ENCODE measurements at regions not wholly inside any gene's neighbourhood (a gene's known extent, or its start where the extent isn't known, plus 50 kb on each side); places are given as distances from the start of the nearest gene placed in this dataset.

GRCh38 chr2:744088-744487, 66.9 kb upstream of the TMEM18 start:
- H2BK120ac ChIP-seq (replicated peaks; ENCODE audit: low read depth, low read length) = no peak overlapping the region
- CTCF ChIA-PET (ENCODE audit: partially characterized antibody) = no interaction called here
- DNase-seq (ENCODE audit: low read depth in 1 of 2, low spot score in 2 of 2) (no peak), FAIRE-seq (no peak)
- no peak overlapping the region for H4K8ac ChIP-seq (ENCODE audit: extremely low read depth, insufficient read depth, low read length)
- no peak overlapping the region for H2BK12ac ChIP-seq (ENCODE audit: low read depth, low read length)
- H2BK15ac ChIP-seq (ENCODE audit: low read length) = no peak overlapping the region
- no peak overlapping the region for H3K27ac ChIP-seq (ENCODE audit: low read depth, low read length)
- H4K5ac ChIP-seq (ENCODE audit: insufficient read length, low read depth, low read length) = no peak overlapping the region
- no peak overlapping the region for H3K4me2 ChIP-seq (ENCODE audit: insufficient read depth in 1 of 2, low read depth in 2 of 2, low read length in 2 of 2)
- no peaks in the 10 kb centered on the region for H3K9me3 ChIP-seq (ENCODE audit: insufficient read depth in 2 of 2, low read depth in 1 of 2, low read length in 1 of 2)
- H2BK5ac ChIP-seq (ENCODE audit: low read depth, low read length) = no peak overlapping the region
- no peak overlapping the region for H3K56ac ChIP-seq (replicated peaks; ENCODE audit: insufficient read length, low read depth, low read length)
- H2BK20ac ChIP-seq (ENCODE audit: low read length) = no peak overlapping the region
- H3K4me3 ChIP-seq (ENCODE audit: extremely low read depth in 1 of 4, insufficient read depth in 2 of 4, low read depth in 3 of 4, low read length in 4 of 4) = no peak overlapping the region
- H3K14ac ChIP-seq (ENCODE audit: insufficient read length) = no peak overlapping the region
- H2AFZ ChIP-seq (ENCODE audit: low read length) = no peak overlapping the region
- peaks cover 0 to 5% (median 3%) of the 10 kb centered on the region in 4 experiments; a peak in 2 of 8 replicates for H3K36me3 ChIP-seq (ENCODE audit: control insufficient read depth in 2 of 4, insufficient read depth in 4 of 4, low read length in 3 of 4)
- H3K79me1 ChIP-seq (ENCODE audit: low read depth, low read length) = no peaks in the 10 kb centered on the region
- no peak overlapping the region for H3K18ac ChIP-seq (ENCODE audit: extremely low read depth, low read length)
- H3K23me2 ChIP-seq (ENCODE audit: low read depth, low read length) = peaks cover 13% of the 10 kb centered on the region
- H3K79me2 ChIP-seq (ENCODE audit: control insufficient read depth in 1 of 2, insufficient read depth in 2 of 2, low read length in 2 of 2) = no peaks in the 10 kb centered on the region; a peak in 1 of 4 replicates
- no peak overlapping the region for H2AK5ac ChIP-seq (ENCODE audit: low read depth, low read length)
- H4K20me1 ChIP-seq (replicated peaks in 1 of 2; ENCODE audit: control insufficient read depth in 1 of 2, insufficient read depth in 2 of 2, low read length in 2 of 2) = no peaks in the 10 kb centered on the region
- no peak overlapping the region for H3K9ac ChIP-seq (replicated peaks in 1 of 4; ENCODE audit: extremely low read depth in 1 of 4, low read depth in 3 of 4, low read length in 3 of 4)
- H4K91ac ChIP-seq (replicated peaks; ENCODE audit: insufficient read length, low read length) = no peak overlapping the region
- POLR2A ChIA-PET (ENCODE audit: partially characterized antibody) = no interaction called here
- H3K4ac ChIP-seq (replicated peaks; ENCODE audit: insufficient read length, low read depth, low read length) = no peak overlapping the region
- H3K4me1 ChIP-seq (replicated peaks in 1 of 4; ENCODE audit: control insufficient read depth in 3 of 4, insufficient read depth in 4 of 4, low read length in 3 of 4) = peaks cover 0 to 8% (median 5%) of the 10 kb centered on the region in 4 experiments; a peak in 5 of 7 replicates
- H3K27me3 ChIP-seq (replicated peaks in 1 of 4; ENCODE audit: control insufficient read depth in 3 of 4, extremely low read depth in 1 of 4, insufficient read depth in 3 of 4, low read length in 3 of 4) = no peaks in the 10 kb centered on the region
- 59% methylated on average over 3 of the region's 3 CpGs; no CpG with 5 or more reads in 1 of the 2 experiments for WGBS, 2 experiments (ENCODE audit: extremely low coverage in 1 of 2, insufficient coverage in 1 of 2, insufficient read length in 1 of 2, insufficient replicate concordance in 2 of 2, low coverage in 1 of 2, low lambda C conversion rate in 2 of 2, missing lambda C conversion rate in 1 of 2)
- no peak overlapping the region for H3K23ac ChIP-seq (ENCODE audit: insufficient read length)
- TF ChIP-seq CTCF (IDR thresholded peaks at IDR 0.05; ENCODE audit: control extremely low read depth in 1 of 3, insufficient read depth in 1 of 3, low read depth in 1 of 3, low read length in 3 of 3) = no peak
- no peak for TF ChIP-seq TCF12 (IDR thresholded peaks at IDR 0.05; ENCODE audit: low read depth, low read length)
- TF ChIP-seq CBX5 (IDR thresholded peaks at IDR 0.05; ENCODE audit: low read depth, low read length) = no peak
- no peak for TF ChIP-seq ZNF274 (IDR thresholded peaks at IDR 0.05; ENCODE audit: borderline replicate concordance, extremely low read depth, low read length)
- TF ChIP-seq SP1 (IDR thresholded peaks at IDR 0.05; ENCODE audit: low read depth, low read length) = no peak
- no peak for TF ChIP-seq USF2 (IDR thresholded peaks at IDR 0.05; ENCODE audit: low read length)
- no peak for TF ChIP-seq JUND (IDR thresholded peaks at IDR 0.05; ENCODE audit: low read length)
- TF ChIP-seq NANOG (IDR thresholded peaks at IDR 0.05; ENCODE audit: insufficient read depth, low read depth, low read length, poor library complexity, severe bottlenecking) = no peak
- TF ChIP-seq HDAC6 (IDR thresholded peaks at IDR 0.05; ENCODE audit: low read depth, low read length) = no peak
- TF ChIP-seq KDM4A (IDR thresholded peaks at IDR 0.05; ENCODE audit: low read depth, low read length, severe bottlenecking) = no peak
- TF ChIP-seq CTBP2 (IDR thresholded peaks at IDR 0.05; ENCODE audit: borderline replicate concordance, insufficient read depth, insufficient read length, low read length) = no peak
